ENCODE measurements at regions not wholly inside any gene's neighbourhood (a gene's known extent, or its start where the extent isn't known, plus 50 kb on each side); places are given as distances from the start of the nearest gene placed in this dataset.

GRCh38 chr5:32842813-32843530, 131.9 kb downstream of the NPR3 start:
- no peaks in the 10 kb centered on the region for H3K4me1 ChIP-seq
- no peaks in the 10 kb centered on the region for H3K36me3 ChIP-seq
- intact Hi-C loops (cut with DNase I; ENCODE audit: low total_unique reads): no loop called here
- WGBS, 5 donors: 19 to 46% (median 21%) methylated on average over 7 to 8 of the region's 8 CpGs
- H3K27ac ChIP-seq: peak overlapping the region in 2 of 5 donors; percentile 9 to 26
- no peak overlapping the region for H3K4me3 ChIP-seq
- H3K9me3 ChIP-seq: no peaks in the 10 kb centered on the region
- peak in 1 of 2 donors; percentile 86 for DNase-seq
- no peak for TF ChIP-seq POLR2A (IDR thresholded peaks at IDR 0.05)
- no peak for TF ChIP-seq CTCF (IDR thresholded peaks at IDR 0.05)
- H3K27me3 ChIP-seq: no peaks in the 10 kb centered on the region

- Histone ChIP-seq H3K27me3 (no peaks in the 10 kb centered on the region), H3K4me3 (no peak overlapping the region), H3K4me1 (no peaks in the 10 kb centered on the region), H3K36me3 (no peaks in the 10 kb centered on the region), H3K9me3 (no peaks in the 10 kb centered on the region), H3K27ac (peak overlapping the region in 1 of 5 donors; percentile 26)
- no peak for TF ChIP-seq EP300 (IDR thresholded peaks at IDR 0.05)
- TF ChIP-seq POLR2A (IDR thresholded peaks at IDR 0.05): no peak
- TF ChIP-seq POLR2AphosphoS5 (IDR thresholded peaks at IDR 0.05): no peak
- no peak for TF ChIP-seq CTCF (IDR thresholded peaks at IDR 0.05)
- DNase-seq: no peak
- intact Hi-C loops (cut with DNase I; ENCODE audit: low total_unique reads): no loop called here
- WGBS, 5 donors: 61 to 70% (median 67%) methylated on average over 3 of the region's 3 CpGs
Measured at GRCh38 chr5:32843531-32843895, 132.4 kb downstream of the NPR3 start.

- no peak for DNase-seq
- H3K4me3 ChIP-seq: no peak overlapping the region
- 67 to 78% (median 73%) methylated on average over 3 of the region's 3 CpGs for WGBS, 5 donors
- no peak for TF ChIP-seq POLR2A (IDR thresholded peaks at IDR 0.05)
- no peak for TF ChIP-seq EP300 (IDR thresholded peaks at IDR 0.05)
- no peak for TF ChIP-seq CTCF (IDR thresholded peaks at IDR 0.05)
- TF ChIP-seq POLR2AphosphoS5 (IDR thresholded peaks at IDR 0.05): no peak
- H3K36me3 ChIP-seq: no peaks in the 10 kb centered on the region
- H3K27me3 ChIP-seq: no peaks in the 10 kb centered on the region
- H3K27ac ChIP-seq: no peak overlapping the region
- H3K4me1 ChIP-seq: no peaks in the 10 kb centered on the region
- no peaks in the 10 kb centered on the region for H3K9me3 ChIP-seq
- intact Hi-C loops (cut with DNase I; ENCODE audit: low total_unique reads): no loop called here
Measured at GRCh38 chr5:32845171-32845570, 134.1 kb downstream of the NPR3 start.

GRCh38 chr5:32848120-32848519, 137.0 kb downstream of the NPR3 start:
- H3K27ac ChIP-seq: no peak overlapping the region
- no peaks in the 10 kb centered on the region for H3K9me3 ChIP-seq
- H3K36me3 ChIP-seq: no peaks in the 10 kb centered on the region
- intact Hi-C loops (cut with DNase I; ENCODE audit: low total_unique reads): no loop called here
- H3K4me3 ChIP-seq: no peak overlapping the region
- no peaks in the 10 kb centered on the region for H3K4me1 ChIP-seq
- TF ChIP-seq POLR2AphosphoS5 (IDR thresholded peaks at IDR 0.05): no peak
- TF ChIP-seq EP300 (IDR thresholded peaks at IDR 0.05): no peak
- TF ChIP-seq POLR2A (IDR thresholded peaks at IDR 0.05): no peak
- no peak for TF ChIP-seq CTCF (IDR thresholded peaks at IDR 0.05)
- H3K27me3 ChIP-seq: no peaks in the 10 kb centered on the region
- DNase-seq: no peak

Measured in stomach (tissue), 8 donors.